IPS-18a (cell line): ENCODE measurements at regions not wholly inside any gene's neighbourhood (a gene's known extent, or its start where the extent isn't known, plus 50 kb on each side); places are given as distances from the start of the nearest gene placed in this dataset.

Experiments used
- H3K27ac ChIP-seq: one replicate; pipeline ENCODE4 v1.5.1; 2013; ENCODE audit warnings: low read length
- H3K27me3 ChIP-seq: one replicate; pipeline ENCODE4 v1.6.1; 2013; ENCODE audit warnings: mild to moderate bottlenecking, low read length; ENCODE audit not compliant: control insufficient read depth, insufficient read depth
- H3K36me3 ChIP-seq: one replicate; pipeline ENCODE4 v1.6.1; 2013; ENCODE audit warnings: low read depth, low read length; ENCODE audit not compliant: control insufficient read depth
- H3K4me1 ChIP-seq: one replicate; pipeline ENCODE4 v1.6.1; 2013; ENCODE audit warnings: low read depth, low read length; ENCODE audit not compliant: control insufficient read depth
- H3K4me3 ChIP-seq: one replicate; pipeline ENCODE4 v1.5.1; 2013; ENCODE audit warnings: low read length
- H3K9ac ChIP-seq: one replicate; pipeline ENCODE4 v1.6.1; 2013; ENCODE audit warnings: mild to moderate bottlenecking, low read length, moderate library complexity
- H3K9me3 ChIP-seq: one replicate; pipeline ENCODE4 v1.6.1; 2013; ENCODE audit warnings: low read depth, low read length; ENCODE audit not compliant: control insufficient read depth

DNA sequence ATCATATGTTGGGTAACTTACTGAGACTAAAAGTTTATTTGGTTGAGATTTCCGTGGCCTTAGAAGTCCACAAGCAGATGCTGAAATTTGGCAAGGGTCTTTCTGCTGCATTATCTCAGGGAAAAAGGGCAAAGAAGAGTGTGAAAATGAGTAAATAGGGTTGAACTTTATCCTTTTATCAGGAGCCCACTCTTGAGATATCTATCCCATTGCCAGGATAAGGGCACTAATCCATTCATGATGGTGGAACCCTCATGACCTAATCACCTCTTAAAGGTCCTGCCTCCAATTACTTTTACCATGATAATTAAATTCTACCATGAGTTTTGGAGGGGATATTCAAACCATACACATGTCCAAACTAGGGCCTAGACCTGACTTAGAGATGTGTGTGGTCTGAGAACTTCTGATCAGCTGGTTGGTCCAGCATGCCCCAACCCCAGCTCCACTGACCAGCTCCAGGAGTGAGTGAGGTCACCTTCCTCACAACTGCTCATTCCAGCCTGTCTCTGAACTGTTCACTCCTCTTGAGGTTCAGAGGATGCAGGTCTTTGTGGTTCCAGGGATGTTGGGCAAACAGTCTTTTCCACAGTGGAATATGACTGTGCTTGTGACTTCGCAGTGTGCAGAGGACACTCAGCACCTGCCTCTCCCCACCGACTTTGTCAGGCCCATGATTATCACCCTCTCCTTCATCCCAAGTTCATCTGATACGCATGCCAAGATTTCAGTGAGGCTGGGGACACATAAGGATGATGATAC is 130.1 kb upstream of the TOP3B start:
- H3K36me3 ChIP-seq, result no peaks in the 10 kb centered on the region
- H3K27ac ChIP-seq, result no peak overlapping the region
- H3K9me3 ChIP-seq, result no peaks in the 10 kb centered on the region
- peaks cover 4% of the 10 kb centered on the region for H3K4me1 ChIP-seq
- H3K27me3 ChIP-seq, result peaks cover 56% of the 10 kb centered on the region
- no peak overlapping the region for H3K4me3 ChIP-seq
- no peak overlapping the region for H3K9ac ChIP-seq

DNA sequence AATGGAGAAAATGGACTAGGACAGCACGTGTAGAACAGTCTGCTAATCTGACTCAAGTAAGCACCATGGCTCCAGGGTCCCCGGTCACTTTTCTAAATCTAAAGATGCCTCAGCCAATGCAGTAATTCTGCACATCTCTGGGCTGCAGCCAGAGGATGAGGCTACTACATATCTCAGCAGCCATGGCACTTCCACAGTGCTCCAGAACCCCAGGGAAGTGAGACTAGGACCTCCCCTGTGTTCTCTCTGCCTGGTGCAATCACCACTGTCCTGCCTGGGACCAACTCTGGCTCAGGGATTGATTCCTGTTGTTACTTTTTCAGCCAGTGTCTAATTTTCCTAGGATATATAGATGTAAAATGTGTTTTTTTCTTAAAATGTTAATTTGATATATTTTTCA is 129.4 kb upstream of the TOP3B start:
- no peaks in the 10 kb centered on the region for H3K9me3 ChIP-seq
- peaks cover 64% of the 10 kb centered on the region for H3K27me3 ChIP-seq
- no peak overlapping the region for H3K4me3 ChIP-seq
- no peaks in the 10 kb centered on the region for H3K36me3 ChIP-seq
- H3K4me1 ChIP-seq, result peaks cover 7% of the 10 kb centered on the region
- no peak overlapping the region for H3K27ac ChIP-seq
- no peak overlapping the region for H3K9ac ChIP-seq

DNA sequence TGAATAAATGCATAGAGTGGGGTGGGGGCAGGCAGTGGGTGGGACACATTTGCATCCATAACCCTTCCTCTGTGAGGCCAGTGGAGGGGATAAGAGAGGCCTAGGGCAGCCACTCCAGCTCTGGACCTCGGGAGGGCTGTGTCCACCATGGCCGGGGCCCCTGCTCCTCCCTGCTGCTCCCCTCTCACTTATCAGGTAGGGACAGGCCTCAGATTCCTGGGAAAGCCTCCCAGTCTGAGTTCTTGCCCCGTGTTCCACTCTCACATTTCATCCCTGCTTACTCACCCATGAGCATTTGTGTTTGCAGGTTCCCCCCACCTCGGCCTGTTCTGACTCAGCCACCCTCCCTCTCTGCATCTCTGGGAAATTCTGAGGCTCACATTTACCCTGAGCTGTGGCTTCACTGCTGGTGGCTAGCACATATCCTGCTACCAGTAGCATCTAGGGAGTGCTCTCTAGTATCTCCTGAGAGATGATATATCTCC is 128.7 kb upstream of the TOP3B start:
- H3K27me3 ChIP-seq, result peaks cover 69% of the 10 kb centered on the region
- H3K36me3 ChIP-seq, result no peaks in the 10 kb centered on the region
- H3K27ac ChIP-seq, result no peak overlapping the region
- H3K9ac ChIP-seq, result no peak overlapping the region
- H3K4me1 ChIP-seq, result peaks cover 7% of the 10 kb centered on the region
- no peak overlapping the region for H3K4me3 ChIP-seq
- no peaks in the 10 kb centered on the region for H3K9me3 ChIP-seq

DNA sequence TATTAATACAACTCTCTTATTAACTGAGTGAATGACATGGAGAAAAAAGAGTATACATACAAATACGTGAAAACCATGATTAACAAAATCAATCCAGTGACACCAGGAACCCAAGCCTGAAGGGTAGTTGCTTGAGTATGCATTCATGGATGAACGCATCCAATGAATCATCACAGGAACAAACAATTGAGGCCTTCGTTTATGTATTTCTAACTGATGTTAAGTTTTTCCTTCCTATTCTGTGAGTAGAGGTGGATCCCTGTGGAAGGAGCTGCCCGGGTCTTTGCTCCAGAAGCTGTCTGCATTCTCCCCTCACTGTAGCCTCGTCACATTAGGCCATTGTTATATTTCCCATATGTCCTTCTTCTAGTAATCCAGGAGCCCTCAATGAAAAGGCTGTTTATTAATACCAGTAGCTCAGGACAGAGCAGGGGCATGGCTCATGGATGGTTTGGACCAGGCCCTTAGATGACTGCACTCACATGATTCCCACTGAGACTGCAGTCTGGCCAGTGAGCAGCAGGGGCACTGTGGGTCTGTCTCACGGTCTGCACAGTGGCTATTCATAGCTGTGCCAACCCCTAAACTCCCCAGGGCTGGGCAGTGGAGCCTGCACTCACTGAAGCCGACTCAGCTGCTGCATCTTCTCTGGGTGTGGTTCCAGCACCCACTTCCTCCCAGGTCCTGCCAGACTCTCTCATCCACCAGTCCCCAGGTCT is 128.1 kb upstream of the TOP3B start:
- Histone ChIP-seq H3K9ac (no peak overlapping the region), H3K27ac (no peak overlapping the region), H3K27me3 (peaks cover 69% of the 10 kb centered on the region), H3K9me3 (no peaks in the 10 kb centered on the region), H3K4me3 (no peak overlapping the region), H3K4me1 (peaks cover 7% of the 10 kb centered on the region), H3K36me3 (no peaks in the 10 kb centered on the region)

DNA sequence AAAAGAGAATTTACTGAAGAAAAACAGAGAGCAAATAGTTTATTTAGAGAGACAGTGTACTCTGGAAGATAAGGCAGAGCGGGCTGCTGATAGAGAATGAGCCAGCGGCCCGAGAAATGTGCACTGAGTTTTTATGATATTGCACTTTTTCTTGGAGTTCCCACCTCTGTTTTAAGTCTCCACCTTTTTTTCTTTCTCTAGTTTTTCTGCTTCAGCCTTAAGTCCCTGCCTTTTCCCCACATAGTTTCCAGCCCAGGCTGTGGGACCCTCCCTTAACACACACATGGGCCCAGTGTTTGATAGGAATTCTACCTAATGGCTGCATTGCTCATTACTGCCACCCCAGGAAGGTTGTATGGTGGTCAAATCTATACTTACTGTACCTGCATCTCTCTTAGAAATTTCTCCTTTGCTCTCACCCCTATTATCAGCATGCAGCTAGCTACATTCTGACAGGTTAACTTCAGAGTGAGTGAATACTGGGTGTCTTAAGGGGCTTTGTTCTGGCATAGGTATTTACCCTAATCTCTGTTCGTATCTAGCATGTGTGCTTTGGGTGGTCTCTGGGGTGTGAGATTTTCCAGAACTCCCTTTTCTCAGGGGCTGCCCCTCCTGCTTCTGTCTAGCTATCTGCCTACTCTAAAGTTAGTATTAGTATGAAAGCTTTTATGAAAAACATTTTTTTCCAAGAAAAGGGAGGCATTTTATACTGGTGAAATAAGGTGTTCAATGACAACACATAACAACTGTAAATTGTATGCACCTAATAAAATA is 127.3 kb upstream of the TOP3B start:
- Histone ChIP-seq H3K9me3 (no peaks in the 10 kb centered on the region), H3K27ac (no peak overlapping the region), H3K36me3 (no peaks in the 10 kb centered on the region), H3K4me1 (peaks cover 7% of the 10 kb centered on the region), H3K9ac (no peak overlapping the region), H3K27me3 (peaks cover 78% of the 10 kb centered on the region), H3K4me3 (no peak overlapping the region)

DNA sequence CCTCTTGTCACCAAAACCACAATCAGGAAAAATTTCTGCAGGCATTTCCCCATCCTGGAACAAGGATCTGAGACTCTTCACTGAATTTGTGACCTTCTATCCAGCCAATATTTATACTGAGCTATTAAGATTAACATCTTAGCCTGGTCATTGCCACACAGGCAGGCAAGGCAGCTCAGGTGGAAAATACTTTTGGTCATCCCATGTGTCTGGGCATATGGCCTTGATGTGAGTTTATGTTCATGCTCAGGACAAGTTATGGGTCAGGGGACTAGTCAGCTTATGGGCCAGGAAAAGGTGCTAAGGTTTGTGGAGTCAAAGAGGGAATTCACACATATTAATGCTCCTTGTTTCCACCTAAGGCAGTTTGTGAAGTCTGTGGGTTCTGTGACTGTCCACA is 124.3 kb upstream of the TOP3B start:
- peaks cover 91% of the 10 kb centered on the region for H3K27me3 ChIP-seq
- no peak overlapping the region for H3K9ac ChIP-seq

DNA sequence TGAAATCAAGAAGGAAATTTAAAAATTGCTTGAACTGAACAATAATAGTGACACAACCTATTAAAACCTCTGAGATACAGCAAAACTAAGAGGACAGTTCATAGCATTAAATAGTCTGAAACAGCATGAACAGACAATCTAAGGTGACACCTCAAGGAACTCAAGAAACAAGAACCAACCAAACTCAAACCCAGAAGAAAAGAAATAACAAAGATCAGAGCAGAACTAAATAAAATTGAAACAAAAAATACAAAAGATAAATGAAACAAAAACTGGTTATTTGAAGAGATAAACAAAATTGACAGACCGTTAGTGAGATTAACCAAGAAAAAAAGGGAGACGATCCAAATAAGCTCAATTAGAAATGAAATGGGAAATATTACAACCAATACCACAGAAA is 122.8 kb upstream of the TOP3B start:
- H3K9ac ChIP-seq, result no peak overlapping the region
- peaks cover 7% of the 10 kb centered on the region for H3K4me1 ChIP-seq
- H3K4me3 ChIP-seq, result no peak overlapping the region
- no peak overlapping the region for H3K27ac ChIP-seq
- peaks cover 88% of the 10 kb centered on the region for H3K27me3 ChIP-seq
- H3K9me3 ChIP-seq, result no peaks in the 10 kb centered on the region
- no peaks in the 10 kb centered on the region for H3K36me3 ChIP-seq

More for the DNA sequence above, 124.3 kb upstream of the TOP3B start:
- Histone ChIP-seq H3K36me3 (no peaks in the 10 kb centered on the region), H3K27ac (no peak overlapping the region), H3K4me1 (peaks cover 7% of the 10 kb centered on the region), H3K4me3 (no peak overlapping the region), H3K9me3 (no peaks in the 10 kb centered on the region)

DNA sequence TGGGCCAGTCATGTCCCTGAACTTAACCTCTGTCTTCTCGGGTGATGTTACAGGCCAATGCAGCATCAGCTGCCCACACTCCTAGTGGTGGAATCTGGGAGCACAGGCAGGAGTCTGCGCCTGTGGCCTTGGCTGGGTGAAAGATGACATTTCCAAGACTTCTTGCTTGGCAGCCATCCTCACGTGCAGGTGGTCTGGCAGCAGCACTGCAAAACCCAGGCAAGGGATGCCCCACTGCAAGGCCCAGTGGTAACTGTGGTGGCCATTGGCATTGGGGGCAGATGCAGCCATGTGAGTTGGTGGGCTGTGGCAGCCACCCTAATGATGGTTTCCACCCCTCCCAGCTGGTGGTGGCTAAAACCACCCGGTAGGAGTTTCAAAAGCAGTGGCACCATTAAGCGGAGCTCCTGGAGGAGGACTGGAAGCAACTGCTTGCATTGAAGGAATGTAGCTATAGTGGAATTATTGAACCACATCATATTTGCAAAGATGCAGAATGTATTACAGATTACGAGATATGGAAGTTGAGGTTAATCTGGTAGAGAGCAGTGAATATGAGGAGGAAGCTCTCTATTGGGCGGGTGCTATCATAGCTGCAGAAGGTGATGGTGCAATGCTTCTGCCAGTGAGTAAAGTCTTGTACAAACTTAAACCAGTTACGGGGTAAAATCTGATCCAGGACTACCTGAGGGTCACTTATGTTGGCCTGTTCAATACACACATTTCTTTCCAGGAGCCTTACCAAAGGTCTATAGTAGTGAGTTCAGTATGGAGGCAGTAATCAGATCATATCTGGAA is 120.7 kb upstream of the TOP3B start:
- Histone ChIP-seq H3K36me3 (no peaks in the 10 kb centered on the region), H3K9ac (no peak overlapping the region), H3K4me1 (peaks cover 7% of the 10 kb centered on the region), H3K9me3 (no peaks in the 10 kb centered on the region), H3K27ac (no peak overlapping the region), H3K27me3 (peaks cover 90% of the 10 kb centered on the region), H3K4me3 (no peak overlapping the region)

DNA sequence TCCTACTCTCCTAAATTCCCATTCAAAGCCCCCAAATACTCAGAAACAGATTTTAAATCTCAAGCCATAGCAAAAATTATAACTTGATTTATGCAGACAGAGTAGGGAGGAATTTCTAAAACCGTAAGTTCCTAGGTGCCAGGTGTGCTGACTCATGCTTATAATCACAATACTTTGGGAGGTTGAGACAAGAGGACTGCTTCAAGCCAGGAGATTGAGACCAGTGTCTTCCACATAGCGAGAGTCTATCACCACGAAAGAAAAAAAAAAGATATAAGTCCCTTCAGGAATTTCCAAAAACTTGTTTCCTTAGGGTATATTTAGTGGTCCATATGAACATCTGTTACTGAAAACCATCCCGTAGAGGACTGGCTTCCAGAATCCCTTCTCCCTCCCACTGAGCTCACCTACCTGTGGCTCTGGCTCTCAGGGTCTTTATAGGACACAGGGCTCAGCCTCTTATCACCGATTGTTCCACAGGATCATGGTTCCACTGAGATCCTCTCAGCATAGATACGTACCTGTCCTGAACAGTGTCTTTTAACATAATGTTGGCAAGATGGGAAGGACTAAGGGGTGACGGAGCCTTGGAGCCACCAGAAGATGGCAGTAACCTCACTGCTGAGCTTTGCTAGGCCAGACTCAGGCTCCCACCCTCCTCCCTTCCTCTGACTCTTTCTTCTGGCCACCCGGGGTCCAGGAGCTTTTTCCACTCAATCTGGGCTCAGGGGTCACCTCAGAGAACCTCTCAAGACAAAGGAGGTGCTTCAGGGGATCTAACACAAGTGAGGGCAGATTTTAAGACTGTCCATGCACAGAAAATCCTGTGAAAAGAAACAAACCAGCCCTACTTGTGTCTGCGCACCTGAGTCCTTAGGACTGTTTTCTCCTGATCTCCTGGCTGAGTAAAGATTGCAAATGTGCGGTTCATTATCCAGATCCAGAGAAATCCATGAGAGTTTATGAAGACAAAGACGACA is 117.5 kb upstream of the TOP3B start:
- peaks cover 97% of the 10 kb centered on the region for H3K27me3 ChIP-seq
- H3K9ac ChIP-seq, result no peak overlapping the region
- no peak overlapping the region for H3K27ac ChIP-seq
- no peak overlapping the region for H3K4me3 ChIP-seq
- no peaks in the 10 kb centered on the region for H3K4me1 ChIP-seq
- H3K36me3 ChIP-seq, result no peaks in the 10 kb centered on the region
- H3K9me3 ChIP-seq, result no peaks in the 10 kb centered on the region

DNA sequence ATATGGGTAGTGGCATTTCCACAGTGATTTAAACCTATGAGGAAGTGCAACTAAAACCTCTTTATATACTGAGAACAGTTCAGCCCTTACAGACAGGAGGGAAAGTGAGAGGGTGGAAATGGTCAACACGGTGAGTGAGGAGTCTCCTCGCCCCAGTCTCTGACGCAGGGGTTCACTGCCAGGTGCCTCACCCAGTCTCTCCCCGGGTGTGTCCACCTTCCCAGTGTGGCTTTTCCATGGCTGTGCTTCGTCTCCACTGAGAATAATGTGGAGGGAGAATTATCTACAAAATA is 116.6 kb upstream of the TOP3B start:
- Histone ChIP-seq H3K36me3 (no peaks in the 10 kb centered on the region), H3K4me3 (no peak overlapping the region), H3K4me1 (no peaks in the 10 kb centered on the region), H3K27me3 (peaks cover 97% of the 10 kb centered on the region), H3K27ac (no peak overlapping the region), H3K9me3 (no peaks in the 10 kb centered on the region), H3K9ac (no peak overlapping the region)
